GM18505 (cell line): ENCODE measurements at regions not wholly inside any gene's neighbourhood (a gene's known extent, or its start where the extent isn't known, plus 50 kb on each side); places are given as distances from the start of the nearest gene placed in this dataset.
"Not testable (repeated sequence)": the region's sequence is repeated elsewhere in the genome, so short reads cannot be mapped to it uniquely, and the experiment has no call there.

Experiments
- ATAC-seq: cut with Tn5 transposase; IDR thresholded peaks from one replicate; pipeline ENCODE4 v1.9.1; 2021; ENCODE audit not compliant: unreplicated experiment
- POLR2A ChIP-seq: IDR thresholded peaks from 4 replicates; pipeline ENCODE4 v1.6.1; 2011; ENCODE audit warnings: borderline replicate concordance; ENCODE audit not compliant: insufficient read depth, insufficient read length; ENCODE audit errors: extremely low read depth

DNA sequence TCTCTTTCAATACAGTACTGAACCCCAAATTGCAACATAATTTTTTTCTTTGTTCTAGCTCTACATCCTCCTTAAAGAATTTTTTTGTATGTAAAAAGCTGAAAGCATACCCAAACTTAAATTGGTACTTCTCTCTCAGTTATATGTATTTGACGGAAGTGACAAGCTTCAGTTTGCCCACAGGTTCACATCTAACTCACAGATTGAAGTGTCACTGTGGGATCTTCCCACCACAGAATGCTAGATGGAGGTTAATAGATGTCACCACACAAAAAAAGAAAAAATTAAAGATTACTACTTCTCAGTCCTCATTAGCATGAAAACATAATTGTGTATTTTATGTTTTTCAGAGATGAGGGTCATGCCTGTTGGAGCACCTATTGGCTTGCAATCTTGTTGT lies 150.9 kb upstream of the GHITM start:
- no peak for ATAC-seq
- TF ChIP-seq POLR2A = no peak

DNA sequence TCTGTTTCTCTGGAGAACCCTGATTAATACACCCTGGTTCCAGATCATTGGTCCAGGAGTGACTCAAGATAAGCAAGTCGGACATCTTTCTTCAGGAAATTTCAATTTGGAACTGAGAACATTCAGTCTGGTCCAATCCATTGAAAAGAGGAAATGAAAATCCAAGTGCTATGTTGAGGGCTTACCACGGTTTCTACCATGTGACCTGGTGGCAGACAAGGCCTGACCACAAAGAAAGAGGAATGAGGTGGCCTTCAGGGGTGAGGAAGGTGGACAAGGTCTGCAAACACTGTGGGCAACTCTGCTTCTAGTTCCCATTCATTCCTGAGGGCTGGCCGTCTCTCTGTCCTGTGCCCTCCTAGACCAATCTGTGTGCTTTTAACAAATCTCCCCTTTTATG lies 149.2 kb upstream of the GHITM start:
- peak; percentile 96 for ATAC-seq
- TF ChIP-seq POLR2A = no peak

GRCh38 chr10:83991986-83992753 lies 147.1 kb upstream of the GHITM start:
- peak; percentile 31 for ATAC-seq
- no peak for TF ChIP-seq POLR2A

GRCh38 chr10:83994325-83994724 lies 145.0 kb upstream of the GHITM start:
- no peak for ATAC-seq
- TF ChIP-seq POLR2A = no peak

DNA sequence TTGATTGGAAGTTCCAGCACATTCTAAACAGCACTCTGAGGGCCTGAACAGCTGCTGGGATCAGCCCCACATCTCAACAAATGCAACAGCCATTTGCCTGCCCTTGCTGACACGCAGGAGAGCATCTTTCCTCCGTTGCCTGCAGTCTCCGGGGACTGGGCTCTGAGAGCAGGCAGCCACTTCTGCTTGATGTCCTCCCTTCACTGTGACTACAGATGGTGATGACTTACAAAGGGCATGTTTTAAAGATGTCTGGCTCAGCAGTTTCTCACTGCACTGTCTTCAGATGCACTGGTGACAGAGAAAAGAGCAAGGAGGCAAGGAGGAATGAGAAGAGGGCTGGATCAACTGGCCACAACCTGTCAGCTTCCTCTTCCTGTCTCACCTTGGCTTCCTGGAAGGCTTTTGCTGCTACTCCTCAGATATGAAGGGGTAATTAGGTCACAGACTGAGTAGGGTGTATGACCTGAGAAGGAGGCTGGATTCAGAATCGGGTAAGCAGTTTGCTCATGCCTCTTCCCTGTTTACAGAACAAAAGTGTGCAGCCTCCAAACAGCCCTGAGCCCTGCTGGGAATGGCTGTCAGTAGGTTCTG lies 143.5 kb upstream of the GHITM start:
- TF ChIP-seq POLR2A = no peak
- no peak for ATAC-seq

- no peak for TF ChIP-seq POLR2A
- no peak for ATAC-seq
These were observed 135.1 kb upstream of the GHITM start for GRCh38 chr10:84004221-84004620.

- ATAC-seq = no peak
- no peak for TF ChIP-seq POLR2A
These were observed 133.9 kb upstream of the GHITM start for GRCh38 chr10:84005403-84005802.

DNA sequence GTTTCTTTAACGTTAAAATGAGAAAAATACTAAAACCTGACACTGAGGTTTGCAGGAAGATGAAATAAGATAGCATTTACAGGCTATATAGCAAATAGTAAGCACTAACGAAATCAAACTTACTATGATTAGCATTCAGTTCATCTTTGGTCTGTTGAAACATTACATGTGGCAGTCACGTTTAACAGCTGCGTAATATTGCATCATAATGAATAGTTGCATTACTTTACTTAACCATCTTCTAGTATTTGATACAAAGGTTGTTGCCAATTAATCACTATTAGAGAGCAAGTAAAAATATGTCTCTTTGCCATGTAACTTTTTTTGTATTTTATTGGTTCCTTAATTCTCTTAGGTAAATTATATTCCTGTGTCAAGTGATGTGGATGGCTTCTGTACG lies 131.8 kb upstream of the GHITM start:
- ATAC-seq = no peak
- no peak for TF ChIP-seq POLR2A

- no peak for ATAC-seq
- no peak for TF ChIP-seq POLR2A
These were observed 130.4 kb upstream of the GHITM start for GRCh38 chr10:84008878-84009277.

- ATAC-seq = no peak
- no peak for TF ChIP-seq POLR2A
These were observed 126.9 kb upstream of the GHITM start for GRCh38 chr10:84012431-84012830.

GRCh38 chr10:84012831-84013458 lies 126.4 kb upstream of the GHITM start:
- TF ChIP-seq POLR2A = no peak
- peak; percentile 100 for ATAC-seq

DNA sequence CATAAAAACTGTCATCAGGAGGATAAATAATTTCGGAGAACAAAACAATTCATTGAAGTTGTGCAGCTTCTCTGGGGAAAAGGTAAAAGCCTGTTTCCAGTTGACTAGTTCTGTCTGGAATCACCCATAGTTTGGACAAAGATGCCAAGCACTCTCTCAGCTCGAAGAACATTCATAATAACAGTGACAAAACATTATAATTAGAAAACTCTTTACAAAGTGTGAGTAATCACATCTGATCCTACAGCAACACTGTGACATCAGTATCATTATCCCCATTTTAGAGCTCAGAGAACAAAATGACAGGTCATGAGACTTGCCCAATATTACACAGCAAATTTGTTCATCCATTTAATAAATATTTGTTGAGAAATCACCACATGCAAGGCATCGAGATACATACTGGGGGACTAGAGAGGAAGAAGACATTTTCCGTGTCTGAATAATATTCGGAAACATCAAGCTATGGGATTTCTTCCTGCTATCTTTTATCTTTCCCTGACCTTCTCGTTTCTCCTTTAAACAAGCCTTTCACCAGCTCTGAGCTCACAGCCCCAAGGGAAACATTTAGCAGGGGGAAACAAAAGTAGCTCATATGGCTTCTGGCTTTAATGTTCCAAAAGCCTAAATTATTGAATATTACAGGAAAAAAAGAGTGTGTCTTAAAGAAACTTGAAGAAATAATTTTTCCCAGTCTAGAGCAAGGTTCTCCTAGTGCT lies 123.3 kb upstream of the GHITM start:
- no peak for ATAC-seq
- no peak for TF ChIP-seq POLR2A

- no peak for ATAC-seq
- TF ChIP-seq POLR2A = no peak
These were observed 120.5 kb upstream of the GHITM start for GRCh38 chr10:84018826-84019225.

GRCh38 chr10:84019854-84020458 lies 119.4 kb upstream of the GHITM start:
- ATAC-seq = not testable (repeated sequence)
